ENCODE measurements at regions not wholly inside any gene's neighbourhood (a gene's known extent, or its start where the extent isn't known, plus 50 kb on each side); places are given as distances from the start of the nearest gene placed in this dataset.

- Histone ChIP-seq H3K79me2 (replicated peaks; ENCODE audit: insufficient read depth) (no peaks in the 10 kb centered on the region), H4K20me1 (replicated peaks; ENCODE audit: insufficient read depth) (no peaks in the 10 kb centered on the region), H3K4me3 (no peak overlapping the region), H3K4me2 (no peak overlapping the region), H3K9me2 (ENCODE audit: insufficient read depth) (peaks cover 7% of the 10 kb centered on the region; the same call in 1 of the 2 replicates), H3K27ac (ENCODE audit: low read depth) (no peak overlapping the region), H3K27me3 (ENCODE audit: insufficient read depth) (no peaks in the 10 kb centered on the region), H3K4me1 (ENCODE audit: insufficient read depth) (peaks cover 13% of the 10 kb centered on the region; the same call in 1 of the 2 replicates), H3F3A (replicated peaks; ENCODE audit: low read depth) (no peaks in the 10 kb centered on the region), H2AFZ (peak overlapping the region; percentile 78; the same call in 1 of the 2 replicates), H3K36me3 (ENCODE audit: insufficient read depth) (no peaks in the 10 kb centered on the region)
- Mint-ChIP-seq H3K4me1 (peaks cover 29% of the 10 kb centered on the region), H3K9me3 (peaks cover 3% of the 10 kb centered on the region; the same call in 1 of the 3 replicates), H3K36me3 (ENCODE audit: low read depth) (no peaks in the 10 kb centered on the region), H3K27me3 (ENCODE audit: insufficient read depth, low read depth, poor library complexity) (peaks cover 7% of the 10 kb centered on the region), H3K27ac (no peak overlapping the region), H3K4me3 (no peak overlapping the region)
- ATAC-seq (no peak), DNase-seq (ENCODE audit: low spot score) (no peak)
- TF ChIP-seq ZNF462 (CRISPR knock-in tag; IDR thresholded peaks at IDR 0.05) (no peak), JUNB (IDR thresholded peaks at IDR 0.05; ENCODE audit: unreplicated experiment) (no peak), ZNF331 (CRISPR knock-in tag; IDR thresholded peaks at IDR 0.05; ENCODE audit: low read depth) (no peak), ETS1 (IDR thresholded peaks at IDR 0.05) (no peak), CTCF (conservative IDR thresholded peaks at IDR 0.05; ENCODE audit: low read depth in 2 of 2) (no peak), POLR2AphosphoS5 (IDR thresholded peaks at IDR 0.05; ENCODE audit: low read depth) (no peak)
Observed at GRCh38 chr1:220325306-220325995, 53.2 kb upstream of the RAB3GAP2 start.

Data from GM23338 (cell line).